OCI-LY7 (cell line): ENCODE measurements at regions not wholly inside any gene's neighbourhood (a gene's known extent, or its start where the extent isn't known, plus 50 kb on each side); places are given as distances from the start of the nearest gene placed in this dataset.

Experiments
- BruUV-seq: library from RNA; stranded (reverse); fragments of 400-500 nt; replicated peaks from 2 replicates; lab custom pipeline; 2021; lab: Mats Ljungman, UMichigan
- CTCF ChIA-PET: fragments of 300-600 bp; sonication (Branson Sonifier 250); formaldehyde crosslinking; loops from one replicate; lab custom pipeline; 2022; ENCODE audit warnings: antibody characterized with exemption; ENCODE audit not compliant: unreplicated experiment; lab: Charles Lee
- POLR2A ChIA-PET: fragments of 300-600 bp; sonication (Branson Sonifier 250); formaldehyde crosslinking; loops from one replicate; lab custom pipeline; 2022; ENCODE audit warnings: antibody characterized with exemption; lab: Charles Lee
- DNase-seq: peaks from one replicate; pipeline ENCODE4 v3.0.0-alpha.2; 2015; ENCODE audit warnings: low spot score
- H2AFZ ChIP-seq: fragments of 200-600 bp; sonication (generic), shearing (Covaris generic); 2 replicates; pipeline ENCODE4 v1.6.1; 2014; ENCODE audit warnings: mild to moderate bottlenecking, antibody characterized with exemption, low read length, moderate library complexity
- H3K27ac ChIP-seq: fragments of 200-600 bp; sonication (generic); 2 replicates; pipeline ENCODE4 v1.5.1; 2014; ENCODE audit warnings: mixed run types, low read depth, mild to moderate bottlenecking, moderate library complexity, low read length, inconsistent platforms; ENCODE audit not compliant: poor library complexity, severe bottlenecking
- H3K36me3 ChIP-seq: fragments of 200-600 bp; sonication (generic); 2 replicates; pipeline ENCODE4 v1.6.1; 2014; ENCODE audit warnings: mild to moderate bottlenecking, antibody characterized with exemption, low read length, moderate library complexity, mixed read lengths; ENCODE audit not compliant: insufficient read depth
- H3K4me1 ChIP-seq: fragments of 200-600 bp; sonication (generic); 2 replicates; pipeline ENCODE4 v1.5.1; 2014; ENCODE audit warnings: mild to moderate bottlenecking, low read length; ENCODE audit not compliant: insufficient read depth, poor library complexity, severe bottlenecking
- H3K4me2 ChIP-seq: fragments of 200-600 bp; sonication (generic); 2 replicates; pipeline ENCODE4 v1.6.1; 2014; ENCODE audit warnings: mild to moderate bottlenecking, low read length
- H3K4me3 ChIP-seq: fragments of 200-600 bp; sonication (generic); 2 replicates; pipeline ENCODE4 v1.5.1; 2014; ENCODE audit warnings: mild to moderate bottlenecking, low read depth, low read length; ENCODE audit not compliant: poor library complexity, severe bottlenecking
- H3K79me2 ChIP-seq: fragments of 200-600 bp; sonication (generic); 2 replicates; pipeline ENCODE4 v1.6.1; 2016; ENCODE audit warnings: low read depth, mild to moderate bottlenecking, low read length, moderate library complexity, mixed read lengths; ENCODE audit not compliant: insufficient read depth
- H3K9me2 ChIP-seq: fragments of 200-600 bp; sonication (generic); 2 replicates; pipeline ENCODE4 v1.6.1; 2016; ENCODE audit warnings: mild to moderate bottlenecking, low read length, mixed read lengths; ENCODE audit not compliant: insufficient read depth
- H3K9me3 ChIP-seq: fragments of 200-600 bp; sonication (generic); 2 replicates; pipeline ENCODE4 v1.6.1; 2014; ENCODE audit warnings: mild to moderate bottlenecking, mixed run types, low read length, mixed read lengths
- H4K20me1 ChIP-seq: fragments of 200-600 bp; sonication (generic); 2 replicates; pipeline ENCODE4 v1.6.1; 2014; ENCODE audit warnings: mild to moderate bottlenecking, antibody characterized with exemption, low read length, moderate library complexity, mixed read lengths; ENCODE audit not compliant: insufficient read depth
- CTCF ChIP-seq: fragments of 200-600 bp; sonication (generic); conservative IDR thresholded peaks from 2 replicates; pipeline ENCODE4 v1.5.1; 2014; ENCODE audit warnings: mild to moderate bottlenecking, antibody characterized with exemption, low read length, moderate library complexity, mixed read lengths
- EZH2phosphoT487 ChIP-seq: fragments of 200-600 bp; sonication (generic); IDR thresholded peaks from 2 replicates; pipeline ENCODE4 v1.6.1; 2018; ENCODE audit warnings: low read depth, borderline replicate concordance, mild to moderate bottlenecking, mixed run types, antibody characterized with exemption, low read length, moderate library complexity, mixed read lengths
- intact Hi-C: fragments of 100-400 bp; cut with micrococcal nuclease; formaldehyde crosslinking; loops from one replicate; pipeline ENCODE4 v1.10.0; 2022; ENCODE audit not compliant: unreplicated experiment

GRCh38 chr17:36722121-36722902, 120.9 kb downstream of the MRM1 start:
- intact Hi-C loops, result no loop called here
- TF ChIP-seq CTCF (no peak), EZH2phosphoT487 (no peak)
- Histone ChIP-seq H3K36me3 (no peaks in the 10 kb centered on the region), H4K20me1 (no peaks in the 10 kb centered on the region), H3K27ac (no peak overlapping the region), H3K79me2 (no peaks in the 10 kb centered on the region), H3K9me2 (no peaks in the 10 kb centered on the region), H3K4me1 (no peaks in the 10 kb centered on the region), H2AFZ (no peak overlapping the region), H3K4me2 (peak overlapping the region; percentile 15; the same call in 1 of the 2 replicates), H3K4me3 (no peak overlapping the region), H3K9me3 (no peaks in the 10 kb centered on the region)
- CTCF ChIA-PET, result no interaction called here
- POLR2A ChIA-PET, result no interaction called here
- no peak for DNase-seq
- BruUV-seq, result no TSS peak

- no peaks in the 10 kb centered on the region for H4K20me1 ChIP-seq
- H3K4me3 ChIP-seq, result no peak overlapping the region
- no peak overlapping the region for H3K4me2 ChIP-seq
- no peak overlapping the region for H3K27ac ChIP-seq
- H3K9me2 ChIP-seq, result no peaks in the 10 kb centered on the region
- ChIA-PET POLR2A (no interaction called here), CTCF (no interaction called here)
- TF ChIP-seq CTCF (no peak), EZH2phosphoT487 (no peak)
- H3K4me1 ChIP-seq, result no peaks in the 10 kb centered on the region
- no TSS peak for BruUV-seq
- H3K36me3 ChIP-seq, result no peaks in the 10 kb centered on the region
- no peaks in the 10 kb centered on the region for H3K79me2 ChIP-seq
- intact Hi-C loops, result no loop called here
- no peak overlapping the region for H2AFZ ChIP-seq
- DNase-seq, result no peak
- H3K9me3 ChIP-seq, result no peaks in the 10 kb centered on the region
Observed at GRCh38 chr17:36722903-36723263, 121.5 kb downstream of the MRM1 start.

GRCh38 chr17:36723459-36724025, 122.2 kb downstream of the MRM1 start:
- TF ChIP-seq CTCF (no peak), EZH2phosphoT487 (no peak)
- Histone ChIP-seq H3K36me3 (no peaks in the 10 kb centered on the region), H3K27ac (no peak overlapping the region), H3K9me3 (no peaks in the 10 kb centered on the region), H3K4me3 (no peak overlapping the region), H4K20me1 (no peaks in the 10 kb centered on the region), H3K4me1 (no peaks in the 10 kb centered on the region), H3K79me2 (no peaks in the 10 kb centered on the region), H2AFZ (no peak overlapping the region), H3K9me2 (no peaks in the 10 kb centered on the region), H3K4me2 (no peak overlapping the region)
- no peak for DNase-seq
- intact Hi-C loops, result no loop called here
- no TSS peak for BruUV-seq
- CTCF ChIA-PET, result no interaction called here
- POLR2A ChIA-PET, result no interaction called here
